Suprapubic skin (tissue), 4 donors: ENCODE measurements at regions not wholly inside any gene's neighbourhood (a gene's known extent, or its start where the extent isn't known, plus 50 kb on each side); places are given as distances from the start of the nearest gene placed in this dataset.

Experiments
- DNase-seq, 2 donors: peaks; one replicate each; pipeline ENCODE4 v3.0.0-alpha.2; 2019; ENCODE audit warnings: low spot score in 2 of 2
- H3K27ac ChIP-seq: fragments of 200-600 bp; sonication (generic); one replicate; pipeline ENCODE4 v1.5.1; 2019
- H3K27me3 ChIP-seq: fragments of 200-600 bp; sonication (generic); one replicate; pipeline ENCODE4 v1.5.1; 2019
- H3K36me3 ChIP-seq: fragments of 200-600 bp; sonication (generic); one replicate; pipeline ENCODE4 v1.5.1; 2019
- H3K4me1 ChIP-seq: fragments of 200-600 bp; sonication (generic); one replicate; pipeline ENCODE4 v1.5.1; 2019
- H3K4me3 ChIP-seq: fragments of 200-600 bp; sonication (generic); one replicate; pipeline ENCODE4 v1.5.1; 2019; ENCODE audit warnings: mild to moderate bottlenecking
- H3K9me3 ChIP-seq: fragments of 200-600 bp; sonication (generic); one replicate; pipeline ENCODE4 v1.5.1; 2019
- CTCF ChIP-seq, 2 donors: fragments of 200-600 bp in 1 of 2; fragments of 450-650 bp in 1 of 2; sonication (generic) in 1 of 2; IDR thresholded peaks; one replicate each; pipeline ENCODE4 v1.5.1; 2016 to 2019; ENCODE audit warnings: antibody characterized with exemption in 2 of 2, mild to moderate bottlenecking in 1 of 2, moderate library complexity in 1 of 2
- EP300 ChIP-seq: sonication (generic); formaldehyde crosslinking; IDR thresholded peaks from one replicate; pipeline ENCODE4 v1.6.1; 2017; ENCODE audit warnings: antibody characterized with exemption
- POLR2A ChIP-seq, 2 donors: fragments of 450-650 bp; IDR thresholded peaks; one replicate each; pipeline ENCODE4 v1.6.1; 2017; ENCODE audit warnings: antibody characterized with exemption in 2 of 2, mild to moderate bottlenecking in 2 of 2, moderate library complexity in 2 of 2
- POLR2AphosphoS5 ChIP-seq, 3 donors: sonication (generic); formaldehyde crosslinking; IDR thresholded peaks; one replicate each; pipeline ENCODE4 v1.6.1; 2017; ENCODE audit warnings: antibody characterized with exemption in 3 of 3
- WGBS: methylation state at CpG from one replicate; pipeline ENCODE4 v1.1.5; 2018; 5-methylcytosine and 5-hydroxymethylcytosine counted together

- Histone ChIP-seq H3K9me3 (no peaks in the 10 kb centered on the region), H3K4me3 (no peak overlapping the region), H3K27ac (no peak overlapping the region), H3K4me1 (peaks cover 54% of the 10 kb centered on the region), H3K27me3 (peaks cover 2% of the 10 kb centered on the region), H3K36me3 (no peaks in the 10 kb centered on the region)
- no peak for DNase-seq
- TF ChIP-seq POLR2AphosphoS5 (IDR thresholded peaks at IDR 0.05) (no peak), EP300 (no peak), POLR2A (IDR thresholded peaks at IDR 0.05) (no peak), CTCF (IDR thresholded peaks at IDR 0.05) (no peak)
- 90% methylated on average over 5 of the region's 5 CpGs for WGBS
Measured at GRCh38 chr1:201652181-201652580, 113.3 kb downstream of the NAV1 start.

GRCh38 chr1:201653233-201653632, 114.3 kb downstream of the NAV1 start:
- TF ChIP-seq POLR2A (IDR thresholded peaks at IDR 0.05): no peak
- TF ChIP-seq EP300: no peak
- TF ChIP-seq CTCF (IDR thresholded peaks at IDR 0.05): no peak
- H3K27ac ChIP-seq: no peak overlapping the region
- DNase-seq: no peak
- H3K9me3 ChIP-seq: no peaks in the 10 kb centered on the region
- H3K4me1 ChIP-seq: peaks cover 47% of the 10 kb centered on the region
- no peaks in the 10 kb centered on the region for H3K36me3 ChIP-seq
- peaks cover 2% of the 10 kb centered on the region for H3K27me3 ChIP-seq
- WGBS: 74% methylated on average over 3 of the region's 3 CpGs
- no peak overlapping the region for H3K4me3 ChIP-seq

GRCh38 chr1:201653883-201654282, 115.0 kb downstream of the NAV1 start:
- no peak for TF ChIP-seq CTCF (IDR thresholded peaks at IDR 0.05)
- no peak for TF ChIP-seq POLR2AphosphoS5 (IDR thresholded peaks at IDR 0.05)
- TF ChIP-seq EP300: no peak
- TF ChIP-seq POLR2A (IDR thresholded peaks at IDR 0.05): no peak
- no peaks in the 10 kb centered on the region for H3K36me3 ChIP-seq
- H3K27ac ChIP-seq: no peak overlapping the region
- DNase-seq: no peak
- H3K27me3 ChIP-seq: peaks cover 2% of the 10 kb centered on the region
- no peaks in the 10 kb centered on the region for H3K9me3 ChIP-seq
- no peak overlapping the region for H3K4me3 ChIP-seq
- peaks cover 41% of the 10 kb centered on the region for H3K4me1 ChIP-seq
- WGBS: 85% methylated on average over 2 of the region's 2 CpGs

DNA sequence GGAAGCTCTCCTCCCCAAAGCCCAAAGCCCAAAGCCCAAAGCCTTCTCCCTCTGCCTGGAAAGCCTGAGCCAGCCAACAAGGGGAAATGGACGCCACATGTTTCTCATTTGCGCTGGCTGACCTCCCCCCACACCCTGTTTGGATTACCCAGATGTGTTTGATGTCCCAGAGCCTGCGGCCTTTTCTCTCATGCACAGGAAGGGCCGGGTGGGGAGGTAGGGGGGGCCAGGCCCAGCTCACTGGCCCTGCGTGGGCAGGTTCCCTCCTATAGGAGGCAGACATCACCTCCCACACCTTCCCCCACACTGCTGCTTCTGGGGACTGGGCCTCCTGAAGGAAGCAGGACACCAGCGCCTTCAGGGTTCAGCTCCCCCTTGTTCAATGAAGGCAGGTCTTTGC, 116.3 kb downstream of the NAV1 start:
- no peaks in the 10 kb centered on the region for H3K27me3 ChIP-seq
- no peak for TF ChIP-seq EP300
- H3K36me3 ChIP-seq: no peaks in the 10 kb centered on the region
- DNase-seq: peak in 1 of 2 donors; percentile 74
- H3K4me1 ChIP-seq: peaks cover 28% of the 10 kb centered on the region
- H3K9me3 ChIP-seq: no peaks in the 10 kb centered on the region
- no peak overlapping the region for H3K4me3 ChIP-seq
- WGBS: 67% methylated on average over 5 of the region's 6 CpGs
- H3K27ac ChIP-seq: no peak overlapping the region

GRCh38 chr1:201655910-201656309, 117.0 kb downstream of the NAV1 start:
- H3K9me3 ChIP-seq: no peaks in the 10 kb centered on the region
- 76% methylated on average over 4 of the region's 4 CpGs for WGBS
- no peak for TF ChIP-seq EP300
- TF ChIP-seq POLR2AphosphoS5 (IDR thresholded peaks at IDR 0.05): no peak
- TF ChIP-seq CTCF (IDR thresholded peaks at IDR 0.05): no peak
- no peak for TF ChIP-seq POLR2A (IDR thresholded peaks at IDR 0.05)
- DNase-seq: no peak
- no peak overlapping the region for H3K27ac ChIP-seq
- H3K27me3 ChIP-seq: no peaks in the 10 kb centered on the region
- peaks cover 22% of the 10 kb centered on the region for H3K4me1 ChIP-seq
- H3K36me3 ChIP-seq: no peaks in the 10 kb centered on the region
- no peak overlapping the region for H3K4me3 ChIP-seq

DNA sequence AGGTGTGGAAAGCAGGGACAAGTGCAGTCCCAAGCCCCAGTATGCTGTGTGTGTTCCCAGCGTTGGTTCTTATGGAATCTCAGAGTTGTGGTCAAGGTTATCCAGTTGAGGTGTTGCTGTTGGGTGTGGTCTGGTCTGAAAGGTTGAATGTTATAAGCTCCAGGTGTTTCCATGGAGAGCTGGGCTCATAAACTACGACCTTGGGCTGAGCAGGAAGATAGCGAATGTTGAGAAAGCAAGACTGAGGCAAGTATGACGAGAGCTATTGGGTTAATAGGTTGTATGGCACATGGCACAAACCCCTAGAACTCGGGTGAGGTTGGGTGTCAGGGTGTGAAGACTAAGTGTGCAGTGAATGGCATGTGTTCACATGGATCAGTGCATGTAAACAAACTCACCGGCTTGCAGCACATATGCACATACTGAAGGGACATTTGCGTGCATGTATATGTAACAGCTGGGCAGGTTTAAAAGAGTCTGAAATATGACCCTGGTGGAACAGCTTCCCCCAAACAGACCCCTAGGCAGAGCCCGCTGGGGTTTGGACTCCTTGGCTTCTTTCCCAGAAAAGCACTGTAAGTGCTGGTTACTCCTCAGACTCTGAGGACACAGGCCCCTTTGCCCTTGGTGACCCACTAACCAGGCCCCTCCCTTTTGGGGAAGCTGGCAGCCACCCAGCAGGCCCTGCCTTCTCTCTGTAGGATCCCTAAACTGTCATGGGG, 117.5 kb downstream of the NAV1 start:
- WGBS: 73% methylated on average over 8 of the region's 8 CpGs
- H3K4me3 ChIP-seq: no peak overlapping the region
- peaks cover 16% of the 10 kb centered on the region for H3K4me1 ChIP-seq
- no peak overlapping the region for H3K27ac ChIP-seq
- no peaks in the 10 kb centered on the region for H3K9me3 ChIP-seq
- DNase-seq: no peak
- no peaks in the 10 kb centered on the region for H3K36me3 ChIP-seq
- TF ChIP-seq EP300 (no peak), POLR2A (IDR thresholded peaks at IDR 0.05) (no peak), POLR2AphosphoS5 (IDR thresholded peaks at IDR 0.05) (no peak), CTCF (IDR thresholded peaks at IDR 0.05) (no peak)
- no peaks in the 10 kb centered on the region for H3K27me3 ChIP-seq
